PC-9 (cell line): ENCODE measurements at regions not wholly inside any gene's neighbourhood (a gene's known extent, or its start where the extent isn't known, plus 50 kb on each side); places are given as distances from the start of the nearest gene placed in this dataset.
"Not testable (repeated sequence)": the region's sequence is repeated elsewhere in the genome, so short reads cannot be mapped to it uniquely, and the experiment has no call there.

Experiments used
- BruUV-seq: library from RNA; stranded (reverse); fragments of 400-500 nt; replicated peaks from 2 replicates; lab custom pipeline; 2021; lab: Mats Ljungman, UMichigan
- CTCF ChIA-PET: fragments of 300-600 bp; sonication (Branson Sonifier 250); formaldehyde crosslinking; loops from one replicate; lab custom pipeline; 2022; ENCODE audit warnings: antibody characterized with exemption; lab: Charles Lee
- POLR2A ChIA-PET: fragments of 300-600 bp; sonication (Branson Sonifier 250); formaldehyde crosslinking; loops from one replicate; lab custom pipeline; 2022; ENCODE audit warnings: antibody characterized with exemption; ENCODE audit not compliant: unreplicated experiment; lab: Charles Lee
- DNase-seq, 2 experiments: peaks; one replicate each; pipeline versions ENCODE4 v3.0.0 to v3.0.0-alpha.2; 2015 to 2022; ENCODE audit warnings: mixed read lengths in 1 of 2
- H2AFZ ChIP-seq: fragments of 200-600 bp; sonication (generic); 2 replicates; pipeline ENCODE4 v1.8.1; 2017; ENCODE audit warnings: antibody characterized with exemption
- H3F3A ChIP-seq: fragments of 200-600 bp; sonication (generic); 2 replicates; pipeline ENCODE4 v1.8.1; 2017; ENCODE audit warnings: antibody characterized with exemption, mild to moderate bottlenecking, low read depth; ENCODE audit not compliant: insufficient read depth
- H3K27ac ChIP-seq: fragments of 200-600 bp; sonication (generic); 2 replicates; pipeline ENCODE4 v1.6.1; 2016; ENCODE audit warnings: mixed run types
- H3K27me3 ChIP-seq: fragments of 200-600 bp; sonication (generic); 2 replicates; pipeline ENCODE4 v1.6.1; 2016; ENCODE audit warnings: low read depth, mixed run types; ENCODE audit not compliant: insufficient read depth
- H3K36me3 ChIP-seq: fragments of 200-600 bp; sonication (generic); 2 replicates; pipeline ENCODE4 v1.6.1; 2016; ENCODE audit warnings: low read depth, mixed run types
- H3K4me1 ChIP-seq: fragments of 200-600 bp; sonication (generic); replicated peaks from 2 replicates; pipeline ENCODE4 v1.6.1; 2016; ENCODE audit warnings: mixed run types; ENCODE audit not compliant: insufficient read depth
- H3K4me2 ChIP-seq: fragments of 200-600 bp; sonication (generic); 2 replicates; pipeline ENCODE4 v1.6.1; 2017; ENCODE audit warnings: mixed run types
- H3K4me3 ChIP-seq: fragments of 200-600 bp; sonication (generic); 2 replicates; pipeline ENCODE4 v1.6.1; 2016; ENCODE audit warnings: mixed run types
- H3K79me2 ChIP-seq: fragments of 200-600 bp; sonication (generic); 2 replicates; pipeline ENCODE4 v1.6.1; 2017; ENCODE audit warnings: low read depth, mixed run types
- H3K9me2 ChIP-seq: fragments of 200-600 bp; sonication (generic); 2 replicates; pipeline ENCODE4 v1.8.1; 2017; ENCODE audit warnings: mild to moderate bottlenecking; ENCODE audit not compliant: insufficient read depth
- H3K9me3 ChIP-seq: fragments of 200-600 bp; sonication (generic); 2 replicates; pipeline ENCODE4 v1.8.1; 2016; ENCODE audit warnings: low read depth; ENCODE audit not compliant: insufficient read depth
- H4K20me1 ChIP-seq: fragments of 200-600 bp; sonication (generic); 2 replicates; pipeline ENCODE4 v1.8.1; 2017; ENCODE audit not compliant: insufficient read depth
- CTCF ChIP-seq: fragments of 200-600 bp; sonication (generic); conservative IDR thresholded peaks from 2 replicates; pipeline ENCODE4 v1.6.1; 2017; ENCODE audit warnings: mixed run types, antibody characterized with exemption, mild to moderate bottlenecking, moderate library complexity
- EZH2 ChIP-seq: fragments of 200-600 bp; sonication (generic); IDR thresholded peaks from 2 replicates; pipeline ENCODE4 v1.8.0; 2017; ENCODE audit warnings: antibody characterized with exemption, low read depth
- intact Hi-C: fragments of 100-400 bp; cut with micrococcal nuclease; formaldehyde crosslinking; loops from one replicate; pipeline ENCODE4 v1.10.0; 2022; ENCODE audit not compliant: unreplicated experiment

DNA sequence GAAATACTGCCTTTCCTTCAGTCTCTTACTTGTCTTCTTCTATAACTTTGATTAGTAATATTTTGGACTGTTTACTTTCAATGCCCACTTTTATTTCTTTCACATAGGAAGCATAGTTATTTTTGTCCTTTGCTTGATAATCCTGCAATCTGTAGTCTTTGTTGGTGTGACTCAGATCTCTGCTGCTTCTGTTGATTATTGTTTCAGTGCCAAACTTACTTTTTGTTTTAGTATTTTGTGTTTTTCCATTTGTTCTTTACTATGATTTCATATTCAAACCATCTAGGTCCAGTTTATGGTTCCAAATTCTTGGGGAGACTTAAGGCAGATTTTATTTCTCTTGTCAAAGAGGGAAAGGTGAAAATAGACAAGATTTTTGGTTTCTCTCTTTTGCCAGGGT lies 399.9 kb downstream of the HLX start:
- H3F3A ChIP-seq, result no peaks in the 10 kb centered on the region
- H3K36me3 ChIP-seq, result no peaks in the 10 kb centered on the region
- POLR2A ChIA-PET, result no interaction called here
- BruUV-seq, result no TSS peak
- no peak overlapping the region for H3K27ac ChIP-seq
- H3K9me2 ChIP-seq, result no peaks in the 10 kb centered on the region
- H3K4me3 ChIP-seq, result no peak overlapping the region
- no peaks in the 10 kb centered on the region for H3K79me2 ChIP-seq
- H3K4me1 ChIP-seq, result no peaks in the 10 kb centered on the region
- CTCF ChIA-PET, result no interaction called here
- H4K20me1 ChIP-seq, result no peaks in the 10 kb centered on the region
- H3K27me3 ChIP-seq, result no peaks in the 10 kb centered on the region
- DNase-seq, result no peak
- intact Hi-C loops, result no loop called here
- H2AFZ ChIP-seq, result no peak overlapping the region
- no peak overlapping the region for H3K4me2 ChIP-seq
- H3K9me3 ChIP-seq, result no peaks in the 10 kb centered on the region
- TF ChIP-seq CTCF (no peak), EZH2 (no peak)

DNA sequence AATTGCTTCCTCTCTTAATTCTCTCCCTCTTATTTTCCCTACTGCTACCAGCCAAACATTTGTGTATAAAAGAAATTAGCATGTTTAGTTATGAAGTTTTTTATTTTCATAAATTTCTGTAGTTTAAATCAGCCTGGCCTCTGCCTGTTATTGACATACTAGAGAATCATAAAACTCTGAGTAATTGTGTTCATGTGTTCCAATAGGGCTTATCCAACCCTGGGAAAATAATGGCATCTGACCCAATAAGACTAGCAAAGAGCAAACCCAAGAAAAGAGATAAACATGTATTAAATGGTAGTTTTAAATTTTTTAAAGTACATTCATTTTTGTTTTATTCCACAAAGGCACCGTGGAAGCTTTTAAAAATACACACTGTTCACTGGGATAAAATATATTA lies 404.3 kb downstream of the HLX start:
- intact Hi-C loops, result no loop called here
- ChIA-PET CTCF (no interaction called here), POLR2A (no interaction called here)
- no peak overlapping the region for H2AFZ ChIP-seq
- no peak overlapping the region for H3K4me2 ChIP-seq
- no peaks in the 10 kb centered on the region for H3K79me2 ChIP-seq
- no peak for DNase-seq
- no peaks in the 10 kb centered on the region for H3F3A ChIP-seq
- no peak overlapping the region for H3K4me3 ChIP-seq
- no peaks in the 10 kb centered on the region for H3K36me3 ChIP-seq
- no peaks in the 10 kb centered on the region for H3K9me2 ChIP-seq
- TF ChIP-seq EZH2, result no peak
- no peaks in the 10 kb centered on the region for H3K9me3 ChIP-seq
- H3K4me1 ChIP-seq, result no peaks in the 10 kb centered on the region
- H3K27ac ChIP-seq, result no peak overlapping the region
- H4K20me1 ChIP-seq, result no peaks in the 10 kb centered on the region
- no peaks in the 10 kb centered on the region for H3K27me3 ChIP-seq
- no TSS peak for BruUV-seq

- Histone ChIP-seq H3K27me3 (no peaks in the 10 kb centered on the region), H3K4me1 (no peaks in the 10 kb centered on the region), H3K27ac (no peak overlapping the region), H3K9me3 (no peaks in the 10 kb centered on the region), H2AFZ (no peak overlapping the region), H4K20me1 (no peaks in the 10 kb centered on the region), H3F3A (no peaks in the 10 kb centered on the region), H3K4me3 (no peak overlapping the region), H3K36me3 (no peaks in the 10 kb centered on the region), H3K4me2 (no peak overlapping the region), H3K79me2 (no peaks in the 10 kb centered on the region), H3K9me2 (no peaks in the 10 kb centered on the region)
- ChIA-PET CTCF (no interaction called here), POLR2A (no interaction called here)
- DNase-seq, result no peak
- TF ChIP-seq CTCF (no peak), EZH2 (no peak)
- intact Hi-C loops, result no loop called here
- BruUV-seq, result no TSS peak
Measured at GRCh38 chr1:221284028-221284427, 404.8 kb downstream of the HLX start.

GRCh38 chr1:221284991-221285390 lies 405.7 kb downstream of the HLX start:
- H4K20me1 ChIP-seq, H3K4me1 ChIP-seq, H2AFZ ChIP-seq, intact Hi-C loops, H3K4me3 ChIP-seq, H3K9me2 ChIP-seq, H3K79me2 ChIP-seq, BruUV-seq, POLR2A ChIA-PET, H3K4me2 ChIP-seq, H3K36me3 ChIP-seq, H3K27ac ChIP-seq, DNase-seq, H3F3A ChIP-seq, H3K9me3 ChIP-seq, CTCF ChIA-PET, H3K27me3 ChIP-seq: not testable (repeated sequence)

DNA sequence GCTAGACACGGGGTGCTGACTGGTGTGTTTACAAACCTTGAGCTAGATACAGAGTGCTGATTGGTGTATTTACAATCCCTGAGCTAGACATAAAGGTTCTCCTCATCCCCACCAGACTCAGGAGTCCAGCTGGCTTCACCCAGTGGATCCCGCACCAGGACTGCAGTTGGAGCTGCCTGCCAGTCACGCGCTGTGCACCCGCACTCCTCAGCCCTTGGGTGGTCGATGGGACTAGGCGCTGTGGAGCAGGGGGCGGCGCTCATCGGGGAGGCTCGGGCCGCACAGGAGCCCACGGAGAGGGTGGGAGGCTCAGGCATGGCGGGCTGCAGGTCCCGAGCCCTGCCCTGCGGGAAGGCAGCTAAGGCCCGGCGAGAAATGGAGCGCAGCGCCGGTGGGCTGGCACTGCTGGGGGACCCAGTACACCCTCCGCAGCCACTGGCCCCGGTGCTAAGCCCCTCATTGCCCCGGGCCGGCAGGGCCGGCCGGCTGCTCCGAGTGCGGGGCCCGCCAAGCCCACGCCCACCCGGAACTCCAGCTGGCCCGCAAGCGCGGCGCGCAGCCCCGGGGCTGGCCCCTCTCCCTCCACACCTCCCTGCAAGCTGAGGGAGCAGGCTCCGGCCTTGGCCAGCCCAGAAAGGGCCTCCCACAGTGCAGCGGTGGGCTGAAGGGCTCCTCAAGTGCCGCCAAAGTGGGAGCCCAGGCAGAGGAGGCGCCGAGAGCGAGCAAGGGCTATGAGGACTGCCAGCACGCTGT lies 406.4 kb downstream of the HLX start:
- not testable (repeated sequence) for H3K4me2 ChIP-seq

More for the DNA sequence above, 406.4 kb downstream of the HLX start:
- H3K9me2 ChIP-seq, H2AFZ ChIP-seq, H3K4me3 ChIP-seq, H4K20me1 ChIP-seq, DNase-seq, H3K27ac ChIP-seq, H3K4me1 ChIP-seq, intact Hi-C loops, H3K27me3 ChIP-seq, CTCF ChIA-PET, POLR2A ChIA-PET, H3K36me3 ChIP-seq, H3K9me3 ChIP-seq, BruUV-seq, H3F3A ChIP-seq, H3K79me2 ChIP-seq: not testable (repeated sequence)
